ENCODE measurements at regions not wholly inside any gene's neighbourhood (a gene's known extent, or its start where the extent isn't known, plus 50 kb on each side); places are given as distances from the start of the nearest gene placed in this dataset.

DNA sequence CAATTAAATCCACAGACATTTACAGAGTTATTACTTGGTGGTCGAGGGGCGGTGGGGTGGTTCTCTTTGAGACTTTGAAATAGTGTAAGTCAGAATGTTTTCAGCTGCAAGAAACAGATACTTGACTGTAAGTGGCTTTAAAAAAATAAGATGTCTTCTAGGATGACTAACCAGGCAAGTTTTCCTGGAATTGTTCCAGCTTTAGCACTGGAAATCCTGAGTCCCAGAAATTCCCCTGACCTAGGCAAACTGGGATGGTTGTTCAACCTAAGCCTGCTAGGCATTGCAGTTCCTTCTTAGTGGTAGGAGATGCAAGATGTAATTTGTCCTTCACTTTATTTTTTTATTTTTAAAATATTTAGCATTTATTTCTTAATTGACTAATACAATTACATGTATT lies 169.5 kb upstream of the POC5 start:
- FAIRE-seq (no peak), DNase-seq (ENCODE audit: low read depth in 1 of 2, low spot score in 2 of 2) (no peak)
- ChIA-PET POLR2A (ENCODE audit: partially characterized antibody) (interaction anchor here (0.7 to 1.1 kb wide), 2 partner anchors 18 to 169 kb away, joined by 3 read pairs; partner anchors contain the start of gene POC5), CTCF (ENCODE audit: partially characterized antibody) (interaction anchor here (0.9 to 3.6 kb wide), 33 partner anchors 9 to 754 kb away, joined by 3 to 21 read pairs (median 4); no protein-coding TSS in a partner anchor)
- Histone ChIP-seq H2BK15ac (ENCODE audit: low read length) (no peak overlapping the region), H2AK5ac (ENCODE audit: low read depth, low read length) (no peak overlapping the region), H3K4me1 (replicated peaks in 1 of 4; ENCODE audit: control insufficient read depth in 3 of 4, insufficient read depth in 4 of 4, low read length in 3 of 4) (no peaks in the 10 kb centered on the region), H3K9me3 (ENCODE audit: insufficient read depth in 2 of 2, low read depth in 1 of 2, low read length in 1 of 2) (no peaks in the 10 kb centered on the region), H3K79me1 (ENCODE audit: low read depth, low read length) (no peaks in the 10 kb centered on the region), H3K23ac (ENCODE audit: insufficient read length) (no peak overlapping the region), H4K5ac (ENCODE audit: insufficient read length, low read depth, low read length) (no peak overlapping the region), H3K27me3 (replicated peaks in 1 of 4; ENCODE audit: control insufficient read depth in 3 of 4, extremely low read depth in 1 of 4, insufficient read depth in 3 of 4, low read length in 3 of 4) (no peaks in the 10 kb centered on the region), H3K14ac (ENCODE audit: insufficient read length) (no peak overlapping the region), H4K91ac (replicated peaks; ENCODE audit: insufficient read length, low read length) (no peak overlapping the region), H3K79me2 (ENCODE audit: control insufficient read depth in 1 of 2, insufficient read depth in 2 of 2, low read length in 2 of 2) (no peaks in the 10 kb centered on the region), H4K8ac (ENCODE audit: extremely low read depth, insufficient read depth, low read length) (no peak overlapping the region), H3K4me2 (ENCODE audit: insufficient read depth in 1 of 2, low read depth in 2 of 2, low read length in 2 of 2) (no peak overlapping the region), H2BK20ac (ENCODE audit: low read length) (no peak overlapping the region), H2AFZ (ENCODE audit: low read length) (no peak overlapping the region), H3K4me3 (ENCODE audit: extremely low read depth in 1 of 4, insufficient read depth in 2 of 4, low read depth in 3 of 4, low read length in 4 of 4) (no peak overlapping the region), H3K36me3 (ENCODE audit: control insufficient read depth in 2 of 4, insufficient read depth in 4 of 4, low read length in 3 of 4) (no peaks in the 10 kb centered on the region), H3K56ac (replicated peaks; ENCODE audit: insufficient read length, low read depth, low read length) (no peak overlapping the region), H3K4ac (replicated peaks; ENCODE audit: insufficient read length, low read depth, low read length) (no peak overlapping the region), H3K9ac (replicated peaks in 1 of 4; ENCODE audit: extremely low read depth in 1 of 4, low read depth in 3 of 4, low read length in 3 of 4) (no peak overlapping the region), H2BK120ac (replicated peaks; ENCODE audit: low read depth, low read length) (no peak overlapping the region), H3K23me2 (ENCODE audit: low read depth, low read length) (no peaks in the 10 kb centered on the region), H2BK5ac (ENCODE audit: low read depth, low read length) (no peak overlapping the region), H3K27ac (ENCODE audit: low read depth, low read length) (no peak overlapping the region), H3K18ac (ENCODE audit: extremely low read depth, low read length) (no peak overlapping the region), H2BK12ac (ENCODE audit: low read depth, low read length) (no peak overlapping the region), H4K20me1 (replicated peaks in 1 of 2; ENCODE audit: control insufficient read depth in 1 of 2, insufficient read depth in 2 of 2, low read length in 2 of 2) (no peaks in the 10 kb centered on the region)
- WGBS, 2 experiments (ENCODE audit: extremely low coverage in 1 of 2, insufficient coverage in 1 of 2, insufficient read length in 1 of 2, insufficient replicate concordance in 2 of 2, low coverage in 1 of 2, low lambda C conversion rate in 2 of 2, missing lambda C conversion rate in 1 of 2), result 85% methylated on average over 2 of the region's 2 CpGs; no CpG with 5 or more reads in 1 of the 2 experiments
- TF ChIP-seq SP1 (IDR thresholded peaks at IDR 0.05; ENCODE audit: low read depth, low read length) (no peak), SUZ12 (IDR thresholded peaks at IDR 0.05; ENCODE audit: low read length) (no peak), KDM4A (IDR thresholded peaks at IDR 0.05; ENCODE audit: low read depth, low read length, severe bottlenecking) (no peak), HDAC6 (IDR thresholded peaks at IDR 0.05; ENCODE audit: low read depth, low read length) (no peak), CBX8 (IDR thresholded peaks at IDR 0.05; ENCODE audit: borderline replicate concordance, low read depth, low read length) (no peak), MAFK (IDR thresholded peaks at IDR 0.05; ENCODE audit: low read depth, low read length) (no peak), BRCA1 (IDR thresholded peaks at IDR 0.05; ENCODE audit: low read depth, low read length) (no peak), CEBPB (IDR thresholded peaks at IDR 0.05; ENCODE audit: low read depth, low read length) (no peak), RAD21 (IDR thresholded peaks at IDR 0.05 in 1 of 2, conservative IDR thresholded peaks at IDR 0.05 in 1 of 2; ENCODE audit: low read depth in 2 of 2, low read length in 2 of 2) (no peak), RNF2 (IDR thresholded peaks at IDR 0.05; ENCODE audit: borderline replicate concordance, low read depth, low read length, missing control alignments, poor library complexity, severe bottlenecking) (no peak), PHF8 (conservative IDR thresholded peaks at IDR 0.05; ENCODE audit: low read depth, low read length) (no peak), YY1 (IDR thresholded peaks at IDR 0.05; ENCODE audit: low read depth, low read length) (no peak), CHD2 (IDR thresholded peaks at IDR 0.05; ENCODE audit: low read length) (no peak)
- TF ChIP-seq, protein P1, sequence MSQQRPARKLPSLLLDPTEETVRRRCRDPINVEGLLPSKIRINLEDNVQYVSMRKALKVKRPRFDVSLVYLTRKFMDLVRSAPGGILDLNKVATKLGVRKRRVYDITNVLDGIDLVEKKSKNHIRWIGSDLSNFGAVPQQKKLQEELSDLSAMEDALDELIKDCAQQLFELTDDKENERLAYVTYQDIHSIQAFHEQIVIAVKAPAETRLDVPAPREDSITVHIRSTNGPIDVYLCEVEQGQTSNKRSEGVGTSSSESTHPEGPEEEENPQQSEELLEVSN (IDR thresholded peaks at IDR 0.05), result no peak

Measured in H1 (cell line).